Right lobe of liver (tissue), 4 donors: ENCODE measurements at regions not wholly inside any gene's neighbourhood (a gene's known extent, or its start where the extent isn't known, plus 50 kb on each side); places are given as distances from the start of the nearest gene placed in this dataset.

ENCODE experiments used
- CTCF ChIP-seq, 4 donors: fragments of 200-600 bp in 3 of 4; fragments of 450-650 bp in 1 of 4; IDR thresholded peaks; one replicate each; pipeline versions ENCODE4 v1.5.1 to v1.8.0; 2016 to 2022; ENCODE audit warnings: antibody characterized with exemption in 4 of 4, mild to moderate bottlenecking in 2 of 4
- POLR2A ChIP-seq: fragments of 450-650 bp; IDR thresholded peaks from one replicate; pipeline ENCODE4 v1.6.1; 2017; ENCODE audit warnings: antibody characterized with exemption, mild to moderate bottlenecking
- donor health status: DM: no; HTN: no; CAD: no.
- donor health status: DM: no; HTN: no; CAD: no.
- donor health status: DM: no; HTN: yes; CAD: no.

- no peak for TF ChIP-seq CTCF (IDR thresholded peaks at IDR 0.05)
- TF ChIP-seq POLR2A: no peak
Observed at GRCh38 chr7:125197731-125198393, 268.2 kb upstream of the POT1 start.
